OCI-LY3 (cell line): ENCODE measurements at regions not wholly inside any gene's neighbourhood (a gene's known extent, or its start where the extent isn't known, plus 50 kb on each side); places are given as distances from the start of the nearest gene placed in this dataset.

Experiments used
- H2AFZ ChIP-seq: fragments of 200-600, 300-600 bp; shearing (Covaris generic); 2 replicates; pipeline ENCODE4 v1.6.0; 2014; ENCODE audit warnings: antibody characterized with exemption, low read depth, low read length
- H3K27ac ChIP-seq: fragments of 200-600, 300-600 bp; sonication (generic); 2 replicates; pipeline ENCODE4 v1.5.1; 2014; ENCODE audit warnings: mild to moderate bottlenecking, low read length, moderate library complexity, mixed read lengths
- H3K27me3 ChIP-seq: fragments of 200-600, 300-600 bp; sonication (generic); 2 replicates; pipeline ENCODE4 v1.6.1; 2014; ENCODE audit warnings: low read depth, low read length, mixed read lengths
- H3K36me3 ChIP-seq: fragments of 200-600, 300-600 bp; sonication (generic); replicated peaks from 2 replicates; pipeline ENCODE3; 2014; ENCODE audit warnings: low read depth, low read length, mixed read lengths
- H3K4me1 ChIP-seq: fragments of 300-600, 200-600 bp; sonication (generic); 2 replicates; pipeline ENCODE4 v1.6.1; 2014; ENCODE audit warnings: low read length, mixed read lengths
- H3K4me2 ChIP-seq: fragments of 200-600, 300-600 bp; sonication (generic); 2 replicates; pipeline ENCODE4 v1.6.1; 2014; ENCODE audit warnings: low read length, mixed read lengths
- H3K4me3 ChIP-seq: fragments of 300-600, 200-600 bp; sonication (generic); 2 replicates; pipeline ENCODE4 v1.5.1; 2014; ENCODE audit warnings: antibody characterized with exemption, mild to moderate bottlenecking, low read length, moderate library complexity
- H3K79me2 ChIP-seq: fragments of 300-600, 200-600 bp; shearing (Covaris generic); 2 replicates; pipeline ENCODE4 v1.6.1; 2014; ENCODE audit warnings: mild to moderate bottlenecking, low read length, mixed read lengths
- H3K9ac ChIP-seq: fragments of 300-600, 200-600 bp; shearing (Covaris generic); 2 replicates; pipeline ENCODE4 v1.6.0; 2014; ENCODE audit warnings: mild to moderate bottlenecking, low read length, moderate library complexity
- H3K9me3 ChIP-seq: fragments of 200-600, 300-600 bp; shearing (Covaris generic); 2 replicates; pipeline ENCODE4 v1.6.1; 2014; ENCODE audit warnings: low read length, mixed read lengths; ENCODE audit not compliant: insufficient read depth
- H4K20me1 ChIP-seq: fragments of 200-600, 300-600 bp; sonication (generic); 2 replicates; pipeline ENCODE4 v1.6.1; 2016; ENCODE audit warnings: low read length, mixed read lengths; ENCODE audit not compliant: insufficient read depth
- CTCF ChIP-seq: fragments of 200-600, 300-600 bp; sonication (generic); IDR thresholded peaks from 2 replicates; pipeline ENCODE4 v1.5.1; 2014; ENCODE audit warnings: antibody characterized with exemption, low read length, low read depth
- EZH2phosphoT487 ChIP-seq: fragments of 200-600 bp; shearing (Covaris generic); IDR thresholded peaks from 2 replicates; pipeline ENCODE4 v1.6.1; 2018; ENCODE audit warnings: antibody characterized with exemption, mixed run types, low read depth

GRCh38 chr11:32325187-32325586, 110.2 kb downstream of the WT1 start:
- no peak overlapping the region for H3K9ac ChIP-seq
- peaks cover 15% of the 10 kb centered on the region for H3K27me3 ChIP-seq
- H3K36me3 ChIP-seq = no peaks in the 10 kb centered on the region
- no peaks in the 10 kb centered on the region for H3K79me2 ChIP-seq
- H3K4me1 ChIP-seq = no peaks in the 10 kb centered on the region
- H3K4me2 ChIP-seq = no peak overlapping the region
- H4K20me1 ChIP-seq = no peaks in the 10 kb centered on the region
- TF ChIP-seq CTCF = no peak
- TF ChIP-seq EZH2phosphoT487 = no peak
- H2AFZ ChIP-seq = no peak overlapping the region
- no peaks in the 10 kb centered on the region for H3K9me3 ChIP-seq
- H3K4me3 ChIP-seq = no peak overlapping the region
- H3K27ac ChIP-seq = no peak overlapping the region

GRCh38 chr11:32325725-32326124, 109.6 kb downstream of the WT1 start:
- TF ChIP-seq EZH2phosphoT487 (no peak), CTCF (no peak)
- Histone ChIP-seq H2AFZ (no peak overlapping the region), H3K27ac (no peak overlapping the region)

GRCh38 chr11:32326522-32326921, 108.8 kb downstream of the WT1 start:
- no peak overlapping the region for H3K4me3 ChIP-seq
- TF ChIP-seq CTCF (no peak), EZH2phosphoT487 (no peak)
- no peaks in the 10 kb centered on the region for H4K20me1 ChIP-seq
- no peak overlapping the region for H3K27ac ChIP-seq
- no peak overlapping the region for H2AFZ ChIP-seq
- H3K4me2 ChIP-seq = no peak overlapping the region
- H3K4me1 ChIP-seq = no peaks in the 10 kb centered on the region
- no peaks in the 10 kb centered on the region for H3K9me3 ChIP-seq
- H3K79me2 ChIP-seq = no peaks in the 10 kb centered on the region
- H3K36me3 ChIP-seq = no peaks in the 10 kb centered on the region
- peaks cover 8% of the 10 kb centered on the region; the same call in 1 of the 2 replicates for H3K27me3 ChIP-seq
- no peak overlapping the region for H3K9ac ChIP-seq

More at GRCh38 chr11:32325725-32326124, 109.6 kb downstream of the WT1 start:
- Histone ChIP-seq H3K4me3 (no peak overlapping the region), H3K9ac (no peak overlapping the region), H3K9me3 (no peaks in the 10 kb centered on the region), H3K36me3 (no peaks in the 10 kb centered on the region), H3K4me2 (no peak overlapping the region), H3K79me2 (no peaks in the 10 kb centered on the region), H4K20me1 (no peaks in the 10 kb centered on the region), H3K27me3 (peaks cover 10% of the 10 kb centered on the region), H3K4me1 (no peaks in the 10 kb centered on the region)

- Histone ChIP-seq H3K4me2 (no peak overlapping the region), H3K27ac (no peak overlapping the region), H4K20me1 (no peaks in the 10 kb centered on the region), H3K9ac (no peak overlapping the region), H3K79me2 (no peaks in the 10 kb centered on the region), H3K36me3 (no peaks in the 10 kb centered on the region), H3K4me1 (no peaks in the 10 kb centered on the region), H3K9me3 (no peaks in the 10 kb centered on the region), H2AFZ (no peak overlapping the region), H3K4me3 (no peak overlapping the region), H3K27me3 (no peaks in the 10 kb centered on the region)
- no peak for TF ChIP-seq EZH2phosphoT487
- TF ChIP-seq CTCF = no peak
Observed at GRCh38 chr11:32328392-32328791, 106.9 kb downstream of the WT1 start.
